ENCODE measurements at regions not wholly inside any gene's neighbourhood (a gene's known extent, or its start where the extent isn't known, plus 50 kb on each side); places are given as distances from the start of the nearest gene placed in this dataset.

- Histone ChIP-seq H3K4me1 (no peaks in the 10 kb centered on the region), H3K9me3 (no peaks in the 10 kb centered on the region), H3K36me3 (no peaks in the 10 kb centered on the region), H3K4me3 (no peak overlapping the region), H3K27me3 (no peaks in the 10 kb centered on the region), H3K27ac (no peak overlapping the region)
- DNase-seq (ENCODE audit: low spot score), result no peak
- TF ChIP-seq CTCF (IDR thresholded peaks at IDR 0.05), result no peak
Observed at GRCh38 chr5:84494453-84494852, 109.8 kb upstream of the EDIL3 start.

- Histone ChIP-seq H3K9me3 (no peaks in the 10 kb centered on the region), H3K4me3 (no peak overlapping the region), H3K36me3 (no peaks in the 10 kb centered on the region), H3K27me3 (no peaks in the 10 kb centered on the region), H3K27ac (peak overlapping the region; percentile 12 to 24), H3K4me1 (no peaks in the 10 kb centered on the region)
- no peak for TF ChIP-seq CTCF (IDR thresholded peaks at IDR 0.05)
- peak; percentile 65 for DNase-seq (ENCODE audit: low spot score)
Observed at GRCh38 chr5:84487963-84488362, 103.3 kb upstream of the EDIL3 start.

- no peak for TF ChIP-seq CTCF (IDR thresholded peaks at IDR 0.05)
- Histone ChIP-seq H3K9me3 (no peaks in the 10 kb centered on the region), H3K4me3 (no peak overlapping the region), H3K27ac (no peak overlapping the region), H3K27me3 (no peaks in the 10 kb centered on the region), H3K4me1 (no peaks in the 10 kb centered on the region), H3K36me3 (no peaks in the 10 kb centered on the region)
- DNase-seq (ENCODE audit: low spot score), result no peak
Observed at GRCh38 chr5:84480873-84481637, 96.4 kb upstream of the EDIL3 start.

- no peaks in the 10 kb centered on the region for H3K4me1 ChIP-seq
- no peak for TF ChIP-seq CTCF (IDR thresholded peaks at IDR 0.05)
- no peak overlapping the region for H3K27ac ChIP-seq
- no peaks in the 10 kb centered on the region for H3K9me3 ChIP-seq
- no peaks in the 10 kb centered on the region for H3K36me3 ChIP-seq
- no peak overlapping the region for H3K4me3 ChIP-seq
- no peaks in the 10 kb centered on the region for H3K27me3 ChIP-seq
- DNase-seq (ENCODE audit: low spot score), result no peak
Observed at GRCh38 chr5:84478603-84479002, 93.9 kb upstream of the EDIL3 start.

- Histone ChIP-seq H3K36me3 (no peaks in the 10 kb centered on the region), H3K4me3 (no peak overlapping the region), H3K9me3 (no peaks in the 10 kb centered on the region), H3K27me3 (no peaks in the 10 kb centered on the region), H3K27ac (no peak overlapping the region), H3K4me1 (no peaks in the 10 kb centered on the region)
- TF ChIP-seq CTCF (IDR thresholded peaks at IDR 0.05), result no peak
- no peak for DNase-seq (ENCODE audit: low spot score)
Observed at GRCh38 chr5:84477485-84477884, 92.8 kb upstream of the EDIL3 start.

- no peak for DNase-seq (ENCODE audit: low spot score)
- no peaks in the 10 kb centered on the region for H3K4me1 ChIP-seq
- H3K4me3 ChIP-seq, result no peak overlapping the region
- no peak overlapping the region for H3K27ac ChIP-seq
- no peaks in the 10 kb centered on the region for H3K9me3 ChIP-seq
- TF ChIP-seq CTCF (IDR thresholded peaks at IDR 0.05), result no peak
- H3K27me3 ChIP-seq, result no peaks in the 10 kb centered on the region
- no peaks in the 10 kb centered on the region for H3K36me3 ChIP-seq
Observed at GRCh38 chr5:84474126-84474525, 89.4 kb upstream of the EDIL3 start.

All from right atrium auricular region (tissue), 2 donors.